ENCODE measurements at regions not wholly inside any gene's neighbourhood (a gene's known extent, or its start where the extent isn't known, plus 50 kb on each side); places are given as distances from the start of the nearest gene placed in this dataset.

DNA sequence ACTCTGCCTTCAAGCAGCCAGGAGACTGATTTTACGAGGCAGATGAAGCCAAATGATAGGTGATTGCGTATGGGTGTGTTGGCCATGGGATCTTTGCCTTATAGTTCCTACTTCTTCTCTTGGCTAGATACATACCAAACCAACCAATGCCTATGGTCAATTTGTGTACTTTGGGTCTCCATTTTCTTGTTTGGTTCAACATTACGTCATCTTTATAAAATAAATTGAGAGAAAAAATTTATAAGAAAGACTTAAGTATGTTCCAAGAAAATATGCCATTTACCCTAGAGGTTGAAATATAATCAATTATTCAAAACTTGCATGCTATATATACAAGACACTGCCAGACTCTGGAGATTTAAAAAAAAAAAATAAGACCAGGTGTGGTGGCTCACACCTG is 150.9 kb downstream of the SP3 start:
- Mint-ChIP-seq H3K27me3 (ENCODE audit: low read depth) (no peaks in the 10 kb centered on the region), H3K9me3 (no peaks in the 10 kb centered on the region), H3K4me3 (no peak overlapping the region), H3K27ac (no peak overlapping the region), H3K36me3 (no peaks in the 10 kb centered on the region), H3K4me1 (no peaks in the 10 kb centered on the region)
- ChIA-PET CTCF (no interaction called here), POLR2A (no interaction called here)
- ATAC-seq: no peak
- DNase-seq (ENCODE audit: low spot score): no peak
- TF ChIP-seq NFATC4 (CRISPR knock-in tag; IDR thresholded peaks at IDR 0.05) (no peak), SMAD3 (CRISPR knock-in tag; IDR thresholded peaks at IDR 0.05; ENCODE audit: borderline replicate concordance) (no peak), CREM (CRISPR knock-in tag; IDR thresholded peaks at IDR 0.05) (no peak), ZNF396 (CRISPR knock-in tag; IDR thresholded peaks at IDR 0.05; ENCODE audit: borderline replicate concordance) (no peak), NR1H2 (CRISPR knock-in tag; IDR thresholded peaks at IDR 0.05) (no peak), SP1 (CRISPR knock-in tag; conservative IDR thresholded peaks at IDR 0.05) (no peak), ZNF671 (CRISPR knock-in tag; IDR thresholded peaks at IDR 0.05) (no peak), ZNF232 (CRISPR knock-in tag; IDR thresholded peaks at IDR 0.05) (no peak), NR2C2 (CRISPR knock-in tag; IDR thresholded peaks at IDR 0.05) (no peak), ETV6 (CRISPR knock-in tag; IDR thresholded peaks at IDR 0.05) (no peak)
- TF ChIP-seq, protein P1, sequence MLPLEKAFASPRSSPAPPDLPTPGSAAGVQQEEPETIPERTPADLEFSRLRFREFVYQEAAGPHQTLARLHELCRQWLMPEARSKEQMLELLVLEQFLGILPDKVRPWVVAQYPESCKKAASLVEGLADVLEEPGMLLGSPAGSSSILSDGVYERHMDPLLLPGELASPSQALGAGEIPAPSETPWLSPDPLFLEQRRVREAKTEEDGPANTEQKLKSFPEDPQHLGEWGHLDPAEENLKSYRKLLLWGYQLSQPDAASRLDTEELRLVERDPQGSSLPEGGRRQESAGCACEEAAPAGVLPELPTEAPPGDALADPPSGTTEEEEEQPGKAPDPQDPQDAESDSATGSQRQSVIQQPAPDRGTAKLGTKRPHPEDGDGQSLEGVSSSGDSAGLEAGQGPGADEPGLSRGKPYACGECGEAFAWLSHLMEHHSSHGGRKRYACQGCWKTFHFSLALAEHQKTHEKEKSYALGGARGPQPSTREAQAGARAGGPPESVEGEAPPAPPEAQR (CRISPR knock-in tag; IDR thresholded peaks at IDR 0.05): no peak
- TF ChIP-seq, protein P2, sequence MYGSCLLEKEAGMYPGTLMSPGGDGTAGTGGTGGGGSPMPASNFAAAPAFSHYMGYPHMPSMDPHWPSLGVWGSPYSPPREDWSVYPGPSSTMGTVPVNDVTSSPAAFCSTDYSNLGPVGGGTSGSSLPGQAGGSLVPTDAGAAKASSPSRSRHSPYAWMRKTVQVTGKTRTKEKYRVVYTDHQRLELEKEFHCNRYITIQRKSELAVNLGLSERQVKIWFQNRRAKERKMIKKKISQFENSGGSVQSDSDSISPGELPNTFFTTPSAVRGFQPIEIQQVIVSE (CRISPR knock-in tag; IDR thresholded peaks at IDR 0.05; ENCODE audit: borderline replicate concordance): no peak
- TF ChIP-seq, protein P3, sequence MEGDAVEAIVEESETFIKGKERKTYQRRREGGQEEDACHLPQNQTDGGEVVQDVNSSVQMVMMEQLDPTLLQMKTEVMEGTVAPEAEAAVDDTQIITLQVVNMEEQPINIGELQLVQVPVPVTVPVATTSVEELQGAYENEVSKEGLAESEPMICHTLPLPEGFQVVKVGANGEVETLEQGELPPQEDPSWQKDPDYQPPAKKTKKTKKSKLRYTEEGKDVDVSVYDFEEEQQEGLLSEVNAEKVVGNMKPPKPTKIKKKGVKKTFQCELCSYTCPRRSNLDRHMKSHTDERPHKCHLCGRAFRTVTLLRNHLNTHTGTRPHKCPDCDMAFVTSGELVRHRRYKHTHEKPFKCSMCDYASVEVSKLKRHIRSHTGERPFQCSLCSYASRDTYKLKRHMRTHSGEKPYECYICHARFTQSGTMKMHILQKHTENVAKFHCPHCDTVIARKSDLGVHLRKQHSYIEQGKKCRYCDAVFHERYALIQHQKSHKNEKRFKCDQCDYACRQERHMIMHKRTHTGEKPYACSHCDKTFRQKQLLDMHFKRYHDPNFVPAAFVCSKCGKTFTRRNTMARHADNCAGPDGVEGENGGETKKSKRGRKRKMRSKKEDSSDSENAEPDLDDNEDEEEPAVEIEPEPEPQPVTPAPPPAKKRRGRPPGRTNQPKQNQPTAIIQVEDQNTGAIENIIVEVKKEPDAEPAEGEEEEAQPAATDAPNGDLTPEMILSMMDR (IDR thresholded peaks at IDR 0.05): no peak

DNA sequence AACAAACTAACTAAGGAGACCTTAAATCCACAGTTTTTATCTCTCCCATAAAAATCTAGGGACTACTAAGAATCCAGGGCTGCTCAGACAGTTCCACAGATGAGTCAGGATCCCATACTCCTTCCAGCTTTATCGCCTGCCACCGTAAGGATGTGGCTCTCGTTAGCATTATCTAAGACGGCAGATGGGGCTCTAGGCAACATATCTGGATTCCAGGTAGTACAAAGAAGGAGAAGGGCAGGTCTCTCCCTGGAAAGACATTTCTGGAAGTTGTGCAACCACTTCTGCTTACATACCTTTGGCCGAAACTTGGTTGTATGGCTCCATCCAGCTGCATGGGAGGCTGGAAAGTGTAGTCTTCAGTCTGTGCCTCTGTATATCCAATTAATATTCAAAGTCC is 149.4 kb downstream of the SP3 start:
- no peaks in the 10 kb centered on the region for H3K36me3 Mint-ChIP-seq
- H3K4me1 Mint-ChIP-seq: no peaks in the 10 kb centered on the region
- ChIA-PET CTCF (no interaction called here), POLR2A (no interaction called here)
- H3K9me3 Mint-ChIP-seq: no peaks in the 10 kb centered on the region
- ATAC-seq: no peak
- H3K4me3 Mint-ChIP-seq: no peak overlapping the region
- no peak overlapping the region for H3K27ac Mint-ChIP-seq
- no peaks in the 10 kb centered on the region for H3K27me3 Mint-ChIP-seq (ENCODE audit: low read depth)
- no peak for DNase-seq (ENCODE audit: low spot score)
- TF ChIP-seq MXD4 (CRISPR knock-in tag; IDR thresholded peaks at IDR 0.05; ENCODE audit: borderline replicate concordance): no peak
- no peak for TF ChIP-seq JAZF1 (CRISPR knock-in tag; IDR thresholded peaks at IDR 0.05)
- TF ChIP-seq ESRRA (CRISPR knock-in tag; IDR thresholded peaks at IDR 0.05; ENCODE audit: borderline replicate concordance): no peak
- TF ChIP-seq, protein P4, sequence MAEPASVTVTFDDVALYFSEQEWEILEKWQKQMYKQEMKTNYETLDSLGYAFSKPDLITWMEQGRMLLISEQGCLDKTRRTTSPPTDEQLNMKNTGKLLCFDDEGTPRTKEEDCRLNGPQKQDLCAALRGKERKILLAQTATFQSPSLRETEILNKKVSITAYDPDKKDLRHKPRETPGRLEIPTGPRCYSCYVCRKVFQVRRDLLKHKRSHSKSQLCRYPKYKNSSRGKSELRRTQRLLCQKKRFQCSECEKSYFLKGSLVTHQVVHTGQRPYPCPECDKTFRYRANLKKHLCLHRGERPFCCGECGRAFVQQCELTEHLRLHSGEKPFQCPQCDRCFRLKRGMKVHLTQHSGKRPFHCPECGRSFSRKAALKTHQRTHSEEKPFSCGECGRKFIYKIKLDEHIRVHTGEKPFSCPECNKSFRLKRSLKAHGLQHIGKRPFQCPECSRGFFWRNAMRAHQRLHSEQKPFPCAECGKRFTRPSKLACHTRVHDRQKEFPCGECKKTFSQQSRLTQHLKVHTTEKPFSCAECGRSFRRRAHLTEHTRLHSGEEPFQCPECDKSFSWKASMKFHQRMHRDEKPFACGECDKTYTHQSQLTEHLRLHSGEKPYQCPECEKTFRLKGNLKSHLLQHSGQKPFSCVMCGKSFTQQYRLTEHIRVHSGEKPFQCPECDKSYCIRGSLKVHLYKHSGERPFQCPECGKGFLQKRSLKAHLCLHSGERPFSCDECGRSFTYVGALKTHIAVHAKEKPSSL (CRISPR knock-in tag; conservative IDR thresholded peaks at IDR 0.05): no peak
- no peak for TF ChIP-seq HMGA2 (CRISPR knock-in tag; IDR thresholded peaks at IDR 0.05)
- TF ChIP-seq, protein P5, sequence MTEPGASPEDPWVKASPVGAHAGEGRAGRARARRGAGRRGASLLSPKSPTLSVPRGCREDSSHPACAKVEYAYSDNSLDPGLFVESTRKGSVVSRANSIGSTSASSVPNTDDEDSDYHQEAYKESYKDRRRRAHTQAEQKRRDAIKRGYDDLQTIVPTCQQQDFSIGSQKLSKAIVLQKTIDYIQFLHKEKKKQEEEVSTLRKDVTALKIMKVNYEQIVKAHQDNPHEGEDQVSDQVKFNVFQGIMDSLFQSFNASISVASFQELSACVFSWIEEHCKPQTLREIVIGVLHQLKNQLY (CRISPR knock-in tag; IDR thresholded peaks at IDR 0.05): no peak
- TF ChIP-seq, protein P6, sequence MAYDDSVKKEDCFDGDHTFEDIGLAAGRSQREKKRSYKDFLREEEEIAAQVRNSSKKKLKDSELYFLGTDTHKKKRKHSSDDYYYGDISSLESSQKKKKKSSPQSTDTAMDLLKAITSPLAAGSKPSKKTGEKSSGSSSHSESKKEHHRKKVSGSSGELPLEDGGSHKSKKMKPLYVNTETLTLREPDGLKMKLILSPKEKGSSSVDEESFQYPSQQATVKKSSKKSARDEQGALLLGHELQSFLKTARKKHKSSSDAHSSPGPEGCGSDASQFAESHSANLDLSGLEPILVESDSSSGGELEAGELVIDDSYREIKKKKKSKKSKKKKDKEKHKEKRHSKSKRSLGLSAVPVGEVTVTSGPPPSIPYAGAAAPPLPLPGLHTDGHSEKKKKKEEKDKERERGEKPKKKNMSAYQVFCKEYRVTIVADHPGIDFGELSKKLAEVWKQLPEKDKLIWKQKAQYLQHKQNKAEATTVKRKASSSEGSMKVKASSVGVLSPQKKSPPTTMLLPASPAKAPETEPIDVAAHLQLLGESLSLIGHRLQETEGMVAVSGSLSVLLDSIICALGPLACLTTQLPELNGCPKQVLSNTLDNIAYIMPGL (CRISPR knock-in tag; IDR thresholded peaks at IDR 0.05): no peak
- TF ChIP-seq ATF1 (CRISPR knock-in tag; IDR thresholded peaks at IDR 0.05): no peak
- TF ChIP-seq ZNF317 (CRISPR knock-in tag; IDR thresholded peaks at IDR 0.05; ENCODE audit: borderline replicate concordance, low read depth): no peak
- TF ChIP-seq, protein P7, sequence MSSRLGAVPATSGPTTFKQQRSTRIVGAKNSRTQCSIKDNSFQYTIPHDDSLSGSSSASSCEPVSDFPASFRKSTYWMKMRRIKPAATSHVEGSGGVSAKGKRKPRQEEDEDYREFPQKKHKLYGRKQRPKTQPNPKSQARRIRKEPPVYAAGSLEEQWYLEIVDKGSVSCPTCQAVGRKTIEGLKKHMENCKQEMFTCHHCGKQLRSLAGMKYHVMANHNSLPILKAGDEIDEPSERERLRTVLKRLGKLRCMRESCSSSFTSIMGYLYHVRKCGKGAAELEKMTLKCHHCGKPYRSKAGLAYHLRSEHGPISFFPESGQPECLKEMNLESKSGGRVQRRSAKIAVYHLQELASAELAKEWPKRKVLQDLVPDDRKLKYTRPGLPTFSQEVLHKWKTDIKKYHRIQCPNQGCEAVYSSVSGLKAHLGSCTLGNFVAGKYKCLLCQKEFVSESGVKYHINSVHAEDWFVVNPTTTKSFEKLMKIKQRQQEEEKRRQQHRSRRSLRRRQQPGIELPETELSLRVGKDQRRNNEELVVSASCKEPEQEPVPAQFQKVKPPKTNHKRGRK (CRISPR knock-in tag; IDR thresholded peaks at IDR 0.05; ENCODE audit: borderline replicate concordance): no peak

All from WTC11 (cell line).